Neural crest cell (in vitro differentiated cells): ENCODE measurements at regions not wholly inside any gene's neighbourhood (a gene's known extent, or its start where the extent isn't known, plus 50 kb on each side); places are given as distances from the start of the nearest gene placed in this dataset.

Source experiments
- DNase-seq: peaks from one replicate; pipeline ENCODE4 v3.0.0; 2021; ENCODE audit warnings: low read depth, mixed read lengths, low spot score
- H3K27ac Mint-ChIP-seq: one replicate; pipeline ENCODE4 v1.8.0; 2021; ENCODE audit warnings: mild to moderate bottlenecking, mixed read lengths; ENCODE audit not compliant: unreplicated experiment
- H3K27me3 Mint-ChIP-seq: 2 replicates; pipeline ENCODE4 v1.8.0; 2021; ENCODE audit warnings: low read depth, mild to moderate bottlenecking, mixed read lengths
- H3K36me3 Mint-ChIP-seq: 2 replicates; pipeline ENCODE4 v1.8.0; 2021; ENCODE audit warnings: low read depth, mild to moderate bottlenecking, mixed read lengths
- H3K4me1 Mint-ChIP-seq: 2 replicates; pipeline ENCODE4 v1.8.0; 2021; ENCODE audit warnings: mixed read lengths
- H3K4me3 Mint-ChIP-seq: one replicate; pipeline ENCODE4 v1.8.0; 2021; ENCODE audit warnings: mild to moderate bottlenecking, mixed read lengths
- H3K9me3 Mint-ChIP-seq: 2 replicates; pipeline ENCODE4 v1.8.0; 2021; ENCODE audit warnings: mixed read lengths
- CTCF ChIP-seq: fragments of 200-600 bp; sonication (generic); conservative IDR thresholded peaks from 2 replicates; pipeline ENCODE4 v1.5.0; 2021; ENCODE audit warnings: antibody characterized with exemption, mild to moderate bottlenecking

DNA sequence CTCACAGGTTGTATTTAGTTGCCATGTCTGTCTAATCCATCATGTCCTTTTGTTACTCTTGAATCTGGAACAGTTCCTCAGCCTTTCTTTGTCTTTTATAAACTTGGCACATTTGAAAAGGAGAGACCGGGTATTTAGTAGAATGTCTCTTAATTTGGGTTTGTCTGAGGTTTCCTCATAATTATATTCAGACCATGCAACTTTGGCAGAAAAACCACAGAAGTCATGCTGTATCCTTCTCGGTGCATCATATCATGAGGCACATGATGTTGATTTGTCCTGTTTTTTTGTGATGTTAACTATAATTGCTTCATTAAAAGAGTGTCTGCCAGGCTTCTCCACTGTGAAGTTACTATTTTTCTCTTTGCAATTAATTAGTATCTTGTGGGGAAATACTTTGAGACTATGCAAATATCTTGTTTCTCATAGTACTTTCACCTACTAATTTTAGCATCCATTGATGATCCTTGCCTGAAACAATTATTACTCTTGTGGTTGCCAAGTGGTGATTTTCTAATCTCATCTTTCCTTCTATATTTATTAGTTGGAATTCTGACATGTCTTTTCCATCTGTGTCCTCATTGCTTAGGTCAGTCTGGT lies 837.3 kb downstream of the DHX35 start:
- no peak for DNase-seq
- H3K27me3 Mint-ChIP-seq, result no peaks in the 10 kb centered on the region

DNA sequence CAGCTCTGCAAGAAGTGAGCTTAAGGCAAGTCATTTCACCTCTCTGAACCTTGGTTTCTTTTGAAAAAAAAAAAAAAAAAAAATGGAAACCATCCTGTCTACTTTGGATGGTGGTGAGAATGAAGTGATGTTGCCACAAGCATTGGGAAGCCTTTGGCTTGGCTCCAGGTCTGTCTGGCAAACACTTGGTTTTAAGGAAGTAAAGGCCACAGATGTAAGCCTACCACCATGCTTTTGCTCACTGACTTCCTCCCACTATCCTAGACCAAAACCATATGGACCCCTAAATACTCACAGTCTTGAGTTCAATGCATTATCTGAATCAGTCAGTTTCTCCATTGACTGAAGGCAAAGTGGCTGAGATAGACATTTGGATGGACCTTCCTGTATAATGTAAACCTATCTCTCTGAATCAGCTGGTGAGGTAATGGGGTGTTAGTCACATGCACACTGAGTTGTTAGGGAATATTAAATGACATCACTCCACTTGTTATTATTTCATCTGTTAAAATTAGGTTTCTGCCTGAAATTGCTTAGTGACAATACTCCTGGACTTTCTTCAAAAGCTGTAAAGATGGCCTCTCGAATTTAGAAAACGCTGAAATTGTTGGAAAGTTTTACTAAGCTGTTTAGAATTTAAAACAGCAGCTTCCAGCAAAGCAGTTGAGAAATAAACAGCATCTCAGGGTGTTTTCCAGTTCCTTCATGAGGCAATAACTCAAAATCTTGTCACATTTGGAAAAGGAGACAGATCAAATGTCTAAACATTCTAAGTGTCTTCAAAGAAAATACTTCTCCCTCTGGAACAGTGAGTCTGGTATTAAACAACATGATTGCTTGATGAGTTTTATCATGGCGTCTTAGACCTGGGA lies 833.5 kb downstream of the DHX35 start:
- no peak overlapping the region for H3K4me3 Mint-ChIP-seq
- no peaks in the 10 kb centered on the region for H3K27me3 Mint-ChIP-seq
- H3K27ac Mint-ChIP-seq, result no peak overlapping the region
- H3K9me3 Mint-ChIP-seq, result peaks cover 9% of the 10 kb centered on the region
- no peaks in the 10 kb centered on the region for H3K4me1 Mint-ChIP-seq
- H3K36me3 Mint-ChIP-seq, result peaks cover 4% of the 10 kb centered on the region
- DNase-seq, result no peak
- no peak for TF ChIP-seq CTCF

More for the DNA sequence above, 837.3 kb downstream of the DHX35 start:
- Mint-ChIP-seq H3K9me3 (peaks cover 9% of the 10 kb centered on the region), H3K27ac (no peak overlapping the region), H3K4me3 (no peak overlapping the region), H3K36me3 (peaks cover 4% of the 10 kb centered on the region), H3K4me1 (no peaks in the 10 kb centered on the region)
- TF ChIP-seq CTCF, result no peak

GRCh38 chr20:39792334-39792733 lies 830.2 kb downstream of the DHX35 start:
- no peak for TF ChIP-seq CTCF
- H3K36me3 Mint-ChIP-seq, result no peaks in the 10 kb centered on the region
- no peaks in the 10 kb centered on the region for H3K4me1 Mint-ChIP-seq
- no peak overlapping the region for H3K27ac Mint-ChIP-seq
- H3K4me3 Mint-ChIP-seq, result no peak overlapping the region
- no peaks in the 10 kb centered on the region for H3K27me3 Mint-ChIP-seq
- no peak for DNase-seq
- peaks cover 2% of the 10 kb centered on the region for H3K9me3 Mint-ChIP-seq

- no peak overlapping the region for H3K27ac Mint-ChIP-seq
- no peak for TF ChIP-seq CTCF
- DNase-seq, result no peak
- no peak overlapping the region for H3K4me3 Mint-ChIP-seq
- H3K36me3 Mint-ChIP-seq, result no peaks in the 10 kb centered on the region
- peaks cover 2% of the 10 kb centered on the region for H3K27me3 Mint-ChIP-seq
- peaks cover 2% of the 10 kb centered on the region for H3K9me3 Mint-ChIP-seq
- H3K4me1 Mint-ChIP-seq, result no peaks in the 10 kb centered on the region
Measured at GRCh38 chr20:39789411-39789810, 827.3 kb downstream of the DHX35 start.

GRCh38 chr20:39785252-39785917 lies 823.2 kb downstream of the DHX35 start:
- Mint-ChIP-seq H3K9me3 (peaks cover 8% of the 10 kb centered on the region), H3K27me3 (peaks cover 2% of the 10 kb centered on the region), H3K27ac (no peak overlapping the region), H3K4me3 (no peak overlapping the region), H3K36me3 (no peaks in the 10 kb centered on the region), H3K4me1 (no peaks in the 10 kb centered on the region)
- DNase-seq, result no peak
- no peak for TF ChIP-seq CTCF
